Stimulated activated CD4-positive, alpha-beta T cell treated with anti-CD3 and anti-CD28 coated beads, Interleukin-4, amount 100 ng/mL, for 24 hours (primary cell): ENCODE measurements at regions not wholly inside any gene's neighbourhood (a gene's known extent, or its start where the extent isn't known, plus 50 kb on each side); places are given as distances from the start of the nearest gene placed in this dataset.
"Not testable (repeated sequence)": the region's sequence is repeated elsewhere in the genome, so short reads cannot be mapped to it uniquely, and the experiment has no call there.

Experiments used
- DNase-seq: peaks from one replicate; pipeline ENCODE4 v3.0.0-alpha.2; 2020

GRCh38 chr16:85278839-85279238 lies 166.6 kb upstream of the CIBAR2 start:
- DNase-seq, result no peak

DNA sequence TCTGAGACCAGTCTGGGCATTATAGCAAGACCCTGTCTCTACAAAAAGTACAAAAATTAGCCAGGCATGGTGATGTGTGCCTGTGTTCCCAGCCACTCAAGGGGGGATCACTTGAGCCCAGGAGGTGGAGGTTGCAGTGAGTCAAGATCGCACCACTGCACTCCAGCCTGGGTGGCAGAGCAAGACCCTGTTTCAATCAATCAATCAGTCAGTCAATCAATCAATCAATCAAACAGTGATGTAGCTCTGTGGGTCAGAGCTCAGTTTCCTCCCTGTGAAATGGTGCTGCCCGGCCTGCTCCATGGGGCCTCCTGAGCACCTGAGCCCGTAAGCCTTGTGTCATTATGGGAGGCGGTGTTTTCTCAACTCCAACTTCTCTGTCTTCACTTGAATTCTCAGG lies 167.1 kb upstream of the CIBAR2 start:
- DNase-seq, result no peak

- no peak for DNase-seq
These were observed 167.7 kb upstream of the CIBAR2 start for GRCh38 chr16:85279825-85280545.

DNA sequence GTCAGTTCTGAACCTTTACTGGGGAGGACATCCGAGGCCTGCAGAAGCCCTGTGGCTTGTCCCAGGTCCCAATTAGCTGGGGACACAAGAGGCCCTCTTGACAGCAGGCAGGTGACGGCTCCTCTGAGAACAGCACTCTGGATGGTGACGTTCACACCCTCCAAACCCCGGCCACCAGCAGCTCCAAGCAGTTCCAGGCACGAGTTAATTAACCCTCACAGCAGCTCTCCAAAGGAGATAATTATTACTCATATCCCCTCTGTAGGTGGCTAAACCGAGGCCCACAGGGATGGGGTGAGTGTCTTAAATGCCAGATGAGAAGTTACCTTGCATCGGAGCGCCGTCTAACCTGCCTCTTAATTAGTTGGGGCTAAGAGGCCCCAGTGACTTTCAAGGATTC lies 168.9 kb upstream of the CIBAR2 start:
- DNase-seq, result no peak

DNA sequence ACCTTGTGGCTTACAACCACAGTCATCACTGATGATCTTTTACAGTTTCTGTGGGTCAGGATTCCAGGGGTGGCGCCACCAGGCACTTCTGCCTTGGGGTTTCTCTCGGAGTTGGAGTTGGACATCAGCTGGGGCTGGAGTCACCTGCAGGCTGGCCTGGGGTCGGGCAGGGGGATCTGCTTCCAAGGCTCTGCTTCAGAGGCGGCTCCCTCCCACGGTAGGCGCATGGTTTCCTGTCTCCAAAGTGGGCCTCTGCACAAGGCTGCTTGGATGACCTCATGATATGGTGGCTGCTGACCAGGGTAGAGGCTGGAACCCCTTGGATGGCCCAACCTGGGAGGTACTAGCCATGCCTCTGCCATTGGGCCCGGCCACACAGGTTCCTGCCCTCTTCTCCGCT lies 170.6 kb upstream of the CIBAR2 start:
- DNase-seq, result no peak

DNA sequence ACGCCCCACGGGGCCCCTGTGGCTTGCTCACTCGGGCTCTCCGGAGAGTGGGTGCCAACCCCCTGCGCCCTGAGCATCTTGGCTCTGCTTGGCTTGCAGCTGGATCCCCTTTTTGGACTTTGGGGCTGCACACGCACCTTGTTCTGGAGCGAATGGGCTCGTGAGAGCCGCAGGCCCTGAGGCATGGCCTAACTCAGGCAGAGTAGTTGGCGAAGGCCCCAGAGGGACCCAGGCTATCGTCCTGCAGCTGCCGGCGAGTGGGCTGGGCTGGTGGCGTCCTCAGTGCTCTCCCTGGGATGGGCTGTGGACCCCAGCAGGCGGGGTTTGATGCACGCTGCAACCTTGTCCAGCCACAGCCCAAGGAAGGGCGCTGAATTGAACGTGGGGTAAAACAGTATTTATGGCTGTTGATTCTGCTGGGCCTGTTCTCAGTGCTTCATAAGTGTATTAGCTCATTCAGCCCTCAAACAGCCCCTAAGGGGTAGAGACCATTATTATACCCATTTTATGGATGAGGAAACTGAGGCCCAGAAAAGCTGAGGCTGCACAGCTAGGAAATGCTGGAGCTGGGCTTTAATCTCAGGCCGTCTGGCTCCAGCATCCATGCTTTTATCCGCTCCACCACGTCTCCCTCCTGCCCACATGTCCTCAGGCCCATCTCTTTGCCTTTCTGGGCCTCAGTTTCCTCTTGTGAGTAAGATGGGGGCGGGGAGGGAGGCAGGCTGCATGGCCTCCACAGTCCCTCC lies 171.2 kb upstream of the CIBAR2 start:
- DNase-seq, result no peak

DNA sequence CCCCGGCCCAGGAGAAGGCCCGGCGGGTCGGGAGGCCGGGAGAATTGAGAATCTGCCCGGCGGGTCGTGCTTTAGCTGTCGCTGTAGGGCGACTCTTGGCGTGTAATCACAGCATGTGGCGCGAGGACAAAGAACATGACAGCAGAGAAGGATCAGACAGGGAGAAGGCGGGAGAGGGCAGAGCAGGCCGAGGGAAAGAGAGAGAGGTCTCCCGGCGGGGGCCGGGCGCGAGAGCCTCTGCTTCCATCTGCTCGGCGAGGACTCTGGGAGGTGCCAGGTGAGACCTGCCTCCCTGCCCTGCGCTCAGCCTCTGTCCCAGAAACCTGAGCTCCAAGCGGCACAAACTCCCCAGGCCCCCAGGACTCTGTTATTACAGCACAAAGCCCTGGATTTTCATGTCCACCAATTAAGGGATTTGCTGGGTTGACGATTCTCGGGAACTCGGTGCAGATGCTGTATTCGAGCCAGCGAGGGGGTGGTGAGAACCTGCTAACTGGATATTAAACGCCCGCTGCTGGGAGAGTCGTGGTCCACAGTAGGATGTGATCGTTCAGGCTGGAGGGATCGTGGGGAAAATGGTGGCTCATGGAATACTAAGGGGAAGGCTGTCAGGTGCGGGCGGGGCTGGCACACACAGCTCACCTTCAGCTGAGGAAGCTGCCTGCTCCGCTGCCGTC lies 172.0 kb upstream of the CIBAR2 start:
- no peak for DNase-seq

DNA sequence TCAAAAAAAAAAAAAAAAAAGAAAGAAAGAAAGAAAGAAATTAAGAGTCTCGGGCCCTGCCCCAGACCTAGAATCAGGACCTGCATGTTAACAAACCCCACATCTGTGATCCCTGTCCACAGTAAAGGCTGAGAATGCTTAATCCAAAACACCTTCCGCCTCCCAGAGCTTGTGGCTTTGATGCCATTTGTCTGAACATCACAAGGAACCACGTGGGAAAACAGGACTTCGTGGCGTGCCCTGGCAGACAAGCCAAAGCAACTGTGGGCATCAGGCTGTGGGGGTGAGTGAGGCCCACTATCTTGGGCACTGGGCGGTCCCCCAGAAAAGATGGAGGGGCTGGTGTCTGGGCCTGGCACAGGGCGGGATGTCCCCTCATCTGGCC lies 173.4 kb upstream of the CIBAR2 start:
- DNase-seq, result no peak

DNA sequence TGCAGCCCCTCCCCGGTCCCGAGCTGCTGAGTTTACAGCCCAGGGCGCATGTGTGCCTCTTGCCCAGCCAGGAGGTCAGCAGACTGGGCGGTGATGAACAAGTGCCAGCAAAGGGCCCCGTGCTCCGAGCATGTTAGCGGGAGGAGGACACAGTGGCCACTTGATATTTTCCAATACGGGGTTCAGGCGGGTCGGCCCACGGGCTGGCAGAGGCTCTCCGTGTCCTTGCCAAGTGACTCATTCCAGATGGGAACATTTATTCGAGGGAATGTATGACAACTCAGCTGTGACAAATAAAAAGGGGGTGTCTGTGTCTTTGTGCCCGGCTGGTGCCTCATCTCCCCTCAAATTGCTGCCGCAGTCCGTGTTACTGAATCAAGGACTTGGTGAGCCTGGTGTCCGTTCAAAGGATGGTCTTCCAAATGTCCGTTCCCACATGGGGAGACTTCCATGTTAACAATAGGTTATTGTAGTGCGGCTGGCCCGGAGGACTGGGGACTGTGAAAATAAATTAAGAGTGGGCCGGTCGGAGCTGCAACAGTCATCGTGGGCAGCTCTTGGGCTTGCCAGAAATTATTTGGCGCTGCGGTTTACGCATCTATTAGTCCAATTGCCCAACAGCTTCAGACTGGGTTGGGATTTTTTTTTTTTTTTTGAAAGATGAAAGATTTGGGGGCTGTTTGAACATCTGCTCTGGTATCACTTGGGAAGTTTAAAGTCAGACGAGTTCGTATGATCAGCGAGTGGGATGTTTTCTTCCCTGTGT lies 174.0 kb upstream of the CIBAR2 start:
- DNase-seq, result no peak

DNA sequence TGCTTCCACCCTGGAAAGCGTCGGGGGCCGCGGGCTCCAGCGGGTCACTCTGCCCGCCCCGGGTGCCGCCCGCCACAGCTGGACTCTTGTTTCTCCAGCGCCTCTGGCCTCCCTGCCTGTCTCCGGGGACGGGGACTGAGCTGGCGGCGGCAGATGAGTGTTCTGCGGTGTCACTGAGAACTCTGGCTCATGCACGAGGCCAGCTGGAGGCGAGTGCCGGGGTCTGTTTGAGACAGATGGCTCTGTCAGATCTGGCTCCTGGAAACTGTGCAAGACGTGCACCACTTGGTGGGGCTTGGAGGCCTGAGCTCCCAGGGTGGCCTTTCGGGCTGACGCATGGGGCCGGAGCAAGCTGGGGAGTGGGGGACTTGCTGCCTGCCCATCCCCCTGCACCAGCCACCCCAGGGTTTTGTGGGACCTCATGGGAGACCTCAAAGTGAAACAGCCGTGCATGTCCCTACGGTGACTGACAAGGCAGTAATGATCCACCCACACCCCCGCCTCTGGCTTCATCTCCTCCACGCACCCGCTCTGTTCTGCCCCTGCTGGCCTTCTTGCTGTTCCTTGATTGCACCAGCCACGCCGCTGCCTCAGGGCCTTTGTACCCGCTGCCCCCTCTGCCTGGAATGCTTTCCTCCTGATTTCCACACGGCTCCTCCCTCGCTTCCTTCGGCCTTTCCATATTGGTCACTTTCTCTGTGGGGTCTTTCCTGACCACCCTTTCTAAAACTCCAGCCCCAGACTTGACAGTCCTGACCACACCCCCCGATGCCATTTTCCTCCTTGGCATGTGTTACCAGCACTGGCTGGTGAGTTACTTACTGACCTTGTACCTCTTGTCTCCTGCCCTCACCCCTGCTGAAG lies 174.9 kb upstream of the CIBAR2 start:
- DNase-seq, result no peak

DNA sequence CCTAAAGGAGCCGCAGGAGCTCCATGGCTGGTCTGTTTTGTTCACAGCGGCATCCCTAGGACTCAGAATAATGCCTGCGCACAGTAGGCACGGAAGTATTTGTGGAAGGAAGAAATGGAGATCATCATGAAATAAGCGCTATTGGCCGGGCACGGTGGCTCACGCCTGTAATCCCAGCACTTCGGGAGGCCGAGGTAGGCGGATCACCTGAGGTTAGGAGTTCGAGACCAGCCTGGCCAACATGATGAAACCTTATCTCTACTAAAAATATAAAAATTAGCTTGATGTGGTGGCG lies 175.5 kb upstream of the CIBAR2 start:
- not testable (repeated sequence) for DNase-seq

- DNase-seq, result no peak
These were observed 176.1 kb upstream of the CIBAR2 start for GRCh38 chr16:85288341-85288868.

DNA sequence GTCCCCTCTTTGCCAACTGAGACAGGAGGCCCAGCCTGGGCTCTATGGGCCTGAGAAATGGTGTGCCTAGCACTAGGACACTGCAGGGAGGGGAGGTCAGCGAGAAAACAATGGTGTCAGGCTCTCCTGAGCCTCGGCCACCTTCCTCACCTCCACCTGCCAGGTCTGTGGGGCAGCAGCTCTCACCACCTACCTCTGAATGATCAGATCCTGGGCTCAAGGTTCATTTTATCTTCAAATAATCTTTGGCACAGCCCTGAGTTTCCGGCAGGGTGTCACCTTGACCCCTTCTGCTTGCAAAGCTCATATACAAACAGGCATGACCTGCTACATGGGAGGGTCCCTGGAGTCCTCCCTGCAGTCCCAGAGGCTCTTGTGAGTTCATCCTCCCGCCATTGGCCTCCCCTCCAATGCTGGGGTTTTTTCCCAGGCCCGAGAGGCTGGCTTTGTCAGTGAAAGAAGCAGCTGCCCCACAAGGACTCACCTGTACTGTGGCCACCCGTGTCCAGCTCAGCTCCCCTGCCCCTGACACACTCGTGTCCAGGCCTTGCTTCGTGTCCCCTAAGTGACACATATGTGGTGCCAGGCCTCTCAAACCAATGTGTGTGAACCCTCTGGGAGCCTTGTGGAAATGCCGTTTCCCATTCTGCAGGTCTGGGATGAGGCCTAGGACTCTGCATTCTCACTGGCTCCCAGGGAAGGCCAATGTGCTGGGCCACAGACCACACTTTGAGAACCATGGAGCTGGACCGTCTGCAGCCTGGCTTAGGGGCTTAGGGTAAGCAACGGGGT lies 176.8 kb upstream of the CIBAR2 start:
- DNase-seq, result no peak

DNA sequence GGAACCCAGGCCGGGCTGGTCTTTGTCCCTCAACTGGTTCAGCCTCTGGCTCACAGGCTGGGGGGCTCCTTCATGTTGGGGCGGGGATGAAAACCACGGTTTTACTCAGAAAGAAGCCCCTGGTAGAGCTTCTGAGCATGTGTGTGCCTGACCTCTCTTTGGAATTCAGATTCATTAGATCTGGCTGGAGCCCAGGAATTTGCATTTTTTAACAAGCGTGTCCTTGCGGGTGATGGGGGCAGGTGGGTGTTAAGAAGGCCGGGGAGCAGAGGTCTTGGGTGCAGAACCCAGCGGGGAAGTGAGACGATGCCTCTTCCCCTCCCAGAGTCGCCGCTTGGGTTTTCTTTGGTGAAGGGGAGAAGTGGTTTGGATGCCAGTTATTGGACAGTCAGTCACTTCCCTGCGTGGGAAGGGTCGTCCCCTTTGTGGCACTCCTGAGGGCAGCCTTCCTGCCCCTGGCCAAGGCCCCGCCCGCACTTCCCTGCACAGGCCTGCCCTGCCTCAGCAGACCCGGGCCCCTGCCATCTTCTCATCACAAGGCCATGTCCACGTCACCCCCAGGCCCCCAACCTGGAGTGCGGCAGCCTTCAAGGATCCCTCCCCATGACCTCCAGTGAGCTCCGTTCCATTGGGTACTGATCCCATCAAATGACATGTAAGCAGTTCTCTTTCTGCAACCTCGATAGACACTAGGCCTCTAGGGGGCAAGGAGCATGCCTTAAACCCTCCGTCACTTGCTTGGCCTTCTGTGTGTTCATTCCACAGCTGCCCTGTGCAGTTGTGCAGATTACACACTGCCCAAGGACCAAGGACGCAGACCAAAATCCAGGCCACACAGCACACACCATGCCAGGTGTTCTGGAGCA lies 177.7 kb upstream of the CIBAR2 start:
- DNase-seq, result no peak

GRCh38 chr16:85290626-85291301 lies 178.5 kb upstream of the CIBAR2 start:
- DNase-seq, result no peak

DNA sequence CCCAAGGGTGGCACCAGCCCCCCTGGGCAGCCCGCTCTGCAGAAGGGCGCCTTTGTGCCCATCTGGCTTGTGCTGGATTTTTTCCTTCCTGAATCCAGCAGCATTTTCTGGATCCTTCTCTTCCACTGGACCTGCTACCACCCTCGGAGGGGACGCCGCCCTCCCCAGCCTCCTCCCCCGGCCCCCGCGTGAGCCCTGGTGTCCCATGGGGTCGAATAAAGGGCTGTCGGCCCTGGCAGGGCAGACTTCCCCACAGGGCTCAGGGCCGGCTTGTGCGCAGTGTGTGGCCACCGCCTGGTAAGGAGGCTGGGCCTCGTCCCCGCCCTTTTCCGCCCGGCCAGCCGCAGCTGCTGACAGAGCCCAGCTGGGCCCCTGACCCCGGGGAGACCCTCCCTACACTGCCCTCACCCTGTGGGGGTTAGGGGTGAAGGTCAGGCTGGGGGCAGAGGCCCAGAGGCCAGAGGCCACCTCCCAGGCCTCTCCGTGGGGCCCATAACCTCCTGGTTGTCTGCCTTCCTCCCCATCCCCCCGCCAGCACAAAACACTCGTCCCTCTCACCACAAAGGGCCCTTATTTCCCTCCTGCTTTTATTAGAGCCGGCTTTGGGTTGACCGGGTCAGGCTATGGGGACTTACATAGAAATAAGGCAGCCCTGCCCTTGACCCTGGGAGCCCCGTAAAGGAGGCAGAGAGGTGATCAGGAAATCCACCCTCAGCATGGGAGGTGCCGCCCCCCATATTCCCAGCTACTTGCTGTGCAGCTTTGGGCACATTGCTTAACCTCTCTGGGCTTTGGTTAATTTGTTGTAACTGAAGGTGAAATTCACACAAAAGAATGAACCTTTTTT lies 179.3 kb upstream of the CIBAR2 start:
- no peak for DNase-seq

GRCh38 chr16:85293458-85293857 lies 181.2 kb upstream of the CIBAR2 start:
- no peak for DNase-seq

GRCh38 chr16:85293904-85294642 lies 181.8 kb upstream of the CIBAR2 start:
- no peak for DNase-seq
